Thyroid gland (tissue), 4 donors: ENCODE measurements at regions not wholly inside any gene's neighbourhood (a gene's known extent, or its start where the extent isn't known, plus 50 kb on each side); places are given as distances from the start of the nearest gene placed in this dataset.

Source experiments
- CTCF ChIP-seq, 6 experiments: fragments of 200-600 bp in 3 of 6; fragments of 450-650 bp in 3 of 6; sonication (generic) in 3 of 6; IDR thresholded peaks; one replicate each; pipeline ENCODE4 v1.5.1; 2016 to 2019; ENCODE audit warnings: antibody characterized with exemption in 6 of 6, mild to moderate bottlenecking in 2 of 6, inconsistent platforms in 1 of 6, moderate library complexity in 1 of 6
- POLR2A ChIP-seq, 2 donors: fragments of 450-650 bp; IDR thresholded peaks; one replicate each; pipeline ENCODE4 v1.6.1; 2017; ENCODE audit warnings: antibody characterized with exemption in 2 of 2, mild to moderate bottlenecking in 2 of 2, moderate library complexity in 1 of 2

GRCh38 chr3:181210275-181210674 lies 220.7 kb upstream of the DNAJC19 start:
- peak in 3 of 6 experiments; percentile 27 to 42 (median 34) for TF ChIP-seq CTCF (IDR thresholded peaks at IDR 0.05)
- TF ChIP-seq POLR2A (IDR thresholded peaks at IDR 0.05), result no peak
